ENCODE measurements at regions not wholly inside any gene's neighbourhood (a gene's known extent, or its start where the extent isn't known, plus 50 kb on each side); places are given as distances from the start of the nearest gene placed in this dataset.

DNA sequence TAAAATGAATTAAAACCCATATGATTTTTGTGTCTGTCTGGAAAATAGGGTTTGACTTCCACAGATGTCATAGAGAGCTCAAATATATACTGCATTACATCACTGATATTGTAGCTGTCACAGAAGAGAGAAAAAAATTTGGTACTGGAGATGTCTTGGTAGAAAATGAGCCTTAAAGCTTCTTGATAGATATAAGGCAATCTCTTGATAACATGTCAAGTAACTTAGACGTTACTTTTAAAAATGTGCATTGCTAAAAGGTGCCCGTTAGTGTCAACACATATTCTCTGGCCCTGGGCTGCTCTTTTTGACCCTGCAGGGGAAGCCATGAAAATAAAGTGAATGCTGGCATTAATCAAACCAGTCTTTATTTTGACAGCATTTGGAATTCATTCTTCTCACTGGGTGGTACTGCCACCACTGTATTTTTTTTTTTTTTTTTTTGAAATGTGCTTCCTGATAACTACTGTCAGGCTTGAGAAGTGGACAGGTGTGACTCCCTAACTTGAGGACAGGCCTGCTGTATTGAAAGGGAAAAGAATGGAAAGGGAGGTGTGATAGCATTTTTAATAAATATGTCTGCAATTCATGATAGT, 53.0 kb upstream of the RAPGEF2 start:
- H3K4me3 ChIP-seq (ENCODE audit: low read depth in 1 of 2, low read length in 1 of 2) = no peak overlapping the region
- H3K36me3 ChIP-seq = no peaks in the 10 kb centered on the region
- H3K4me1 ChIP-seq (ENCODE audit: control insufficient read depth in 1 of 2, insufficient read depth in 1 of 2, low read depth in 1 of 2, low read length in 1 of 2) = no peaks in the 10 kb centered on the region
- TF ChIP-seq, protein P1, sequence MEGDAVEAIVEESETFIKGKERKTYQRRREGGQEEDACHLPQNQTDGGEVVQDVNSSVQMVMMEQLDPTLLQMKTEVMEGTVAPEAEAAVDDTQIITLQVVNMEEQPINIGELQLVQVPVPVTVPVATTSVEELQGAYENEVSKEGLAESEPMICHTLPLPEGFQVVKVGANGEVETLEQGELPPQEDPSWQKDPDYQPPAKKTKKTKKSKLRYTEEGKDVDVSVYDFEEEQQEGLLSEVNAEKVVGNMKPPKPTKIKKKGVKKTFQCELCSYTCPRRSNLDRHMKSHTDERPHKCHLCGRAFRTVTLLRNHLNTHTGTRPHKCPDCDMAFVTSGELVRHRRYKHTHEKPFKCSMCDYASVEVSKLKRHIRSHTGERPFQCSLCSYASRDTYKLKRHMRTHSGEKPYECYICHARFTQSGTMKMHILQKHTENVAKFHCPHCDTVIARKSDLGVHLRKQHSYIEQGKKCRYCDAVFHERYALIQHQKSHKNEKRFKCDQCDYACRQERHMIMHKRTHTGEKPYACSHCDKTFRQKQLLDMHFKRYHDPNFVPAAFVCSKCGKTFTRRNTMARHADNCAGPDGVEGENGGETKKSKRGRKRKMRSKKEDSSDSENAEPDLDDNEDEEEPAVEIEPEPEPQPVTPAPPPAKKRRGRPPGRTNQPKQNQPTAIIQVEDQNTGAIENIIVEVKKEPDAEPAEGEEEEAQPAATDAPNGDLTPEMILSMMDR (IDR thresholded peaks at IDR 0.05) = no peak
- H3K27me3 ChIP-seq = no peaks in the 10 kb centered on the region
- no peaks in the 10 kb centered on the region for H3K9me3 ChIP-seq
- no peak overlapping the region for H3K27ac ChIP-seq

DNA sequence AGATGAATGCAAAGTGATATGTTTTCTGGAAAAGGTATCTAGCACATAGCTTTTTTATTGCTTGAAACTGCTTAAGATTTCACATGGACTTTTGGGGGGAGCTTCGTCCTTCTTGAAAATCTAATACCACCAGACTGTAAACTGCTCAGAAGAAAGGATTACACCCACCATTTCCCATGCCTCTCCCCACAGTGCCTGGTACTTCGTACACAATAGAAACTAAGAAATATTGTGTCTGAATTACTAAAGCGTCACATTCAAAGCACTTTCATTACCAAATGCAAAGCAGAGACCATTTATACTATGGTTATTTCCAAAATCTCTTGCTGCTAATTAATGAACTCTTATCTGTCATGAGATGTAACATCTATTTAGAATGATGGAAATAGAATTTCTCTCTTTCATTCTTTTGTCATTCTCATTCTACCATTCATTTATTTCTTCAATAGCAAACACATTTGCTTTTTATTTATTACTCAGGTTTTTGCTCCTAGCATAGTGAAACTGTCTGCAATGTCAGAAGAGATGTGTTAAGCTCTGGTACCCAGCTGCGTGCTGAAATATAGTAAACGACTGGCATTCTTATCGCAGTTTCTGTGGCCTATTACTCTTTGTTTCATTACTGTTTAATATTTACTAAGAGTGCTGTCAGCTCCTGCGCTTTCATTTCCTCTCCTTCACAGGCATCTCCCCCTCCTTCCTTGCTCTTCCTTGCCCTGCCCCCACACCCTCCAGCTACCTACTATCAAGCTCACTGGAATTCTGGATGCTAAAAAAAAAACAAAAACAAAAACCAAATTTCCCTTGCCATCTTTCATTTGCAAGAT, 51.4 kb upstream of the RAPGEF2 start:
- Histone ChIP-seq H3K9me3 (no peaks in the 10 kb centered on the region), H3K4me1 (ENCODE audit: control insufficient read depth in 1 of 2, insufficient read depth in 1 of 2, low read depth in 1 of 2, low read length in 1 of 2) (no peaks in the 10 kb centered on the region), H3K36me3 (no peaks in the 10 kb centered on the region), H3K27me3 (no peaks in the 10 kb centered on the region), H3K4me3 (ENCODE audit: low read depth in 1 of 2, low read length in 1 of 2) (no peak overlapping the region), H3K27ac (no peak overlapping the region)
- TF ChIP-seq, protein P1 (IDR thresholded peaks at IDR 0.05) = no peak

DNA sequence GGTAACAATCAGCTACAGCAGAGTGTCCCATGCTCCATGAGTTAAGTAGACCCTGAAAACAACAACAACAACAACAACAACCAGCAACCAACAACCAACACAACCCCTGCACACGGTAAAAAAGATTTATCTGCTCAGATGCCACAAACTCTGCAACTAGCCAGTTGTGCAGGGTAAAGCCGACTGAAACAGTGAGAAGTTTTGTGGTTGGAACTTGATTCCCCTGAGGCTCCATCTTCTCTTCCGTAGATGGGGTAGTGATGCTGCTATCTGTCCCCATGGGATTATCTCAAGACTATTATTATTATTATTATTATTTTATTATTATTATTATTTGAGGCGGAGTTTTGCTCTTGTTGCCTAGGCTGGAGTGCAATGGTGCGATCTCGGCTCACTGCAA, 50.6 kb upstream of the RAPGEF2 start:
- TF ChIP-seq, protein P1 (IDR thresholded peaks at IDR 0.05) = no peak
- H3K4me1 ChIP-seq (ENCODE audit: control insufficient read depth in 1 of 2, insufficient read depth in 1 of 2, low read depth in 1 of 2, low read length in 1 of 2) = no peaks in the 10 kb centered on the region
- H3K27me3 ChIP-seq = no peaks in the 10 kb centered on the region
- no peak overlapping the region for H3K4me3 ChIP-seq (ENCODE audit: low read depth in 1 of 2, low read length in 1 of 2)
- no peaks in the 10 kb centered on the region for H3K9me3 ChIP-seq
- no peaks in the 10 kb centered on the region for H3K36me3 ChIP-seq
- H3K27ac ChIP-seq = no peak overlapping the region

Data from neutrophil (primary cell).